Upper lobe of right lung (tissue), 1 donor: ENCODE measurements at regions not wholly inside any gene's neighbourhood (a gene's known extent, or its start where the extent isn't known, plus 50 kb on each side); places are given as distances from the start of the nearest gene placed in this dataset.
"Not testable (repeated sequence)": the region's sequence is repeated elsewhere in the genome, so short reads cannot be mapped to it uniquely, and the experiment has no call there.

Experiments used
- ATAC-seq: fragments of 200-7000 bp; cut with Tn5 transposase; one replicate; pipeline ENCODE4 v1.9.1; 2020; ENCODE audit warnings: mild to moderate bottlenecking, moderate library complexity
- DNase-seq: peaks from one replicate; pipeline ENCODE4 v3.0.0-alpha.2; 2020
- H3K27ac ChIP-seq: fragments of 200-600 bp; one replicate; pipeline ENCODE4 v1.8.0; 2022
- H3K27me3 ChIP-seq: fragments of 200-600 bp; one replicate; pipeline ENCODE4 v1.8.0; 2022; ENCODE audit warnings: mild to moderate bottlenecking
- H3K36me3 ChIP-seq: fragments of 200-600 bp; one replicate; pipeline ENCODE4 v1.8.0; 2022
- H3K4me1 ChIP-seq: fragments of 200-600 bp; one replicate; pipeline ENCODE4 v1.8.0; 2022
- H3K4me3 ChIP-seq: fragments of 200-600 bp; one replicate; pipeline ENCODE4 v1.8.0; 2022; ENCODE audit warnings: mild to moderate bottlenecking
- H3K9me3 ChIP-seq: fragments of 200-600 bp; one replicate; pipeline ENCODE4 v1.8.0; 2022
- CTCF ChIP-seq: fragments of 200-600 bp; IDR thresholded peaks from one replicate; pipeline ENCODE4 v1.8.0; 2022; ENCODE audit warnings: antibody characterized with exemption
- intact Hi-C: fragments of 100-400 bp; cut with DNase I; formaldehyde crosslinking; loops from one replicate; pipeline ENCODE4 v1.11.0; 2022
- donor health status: DM: no; HTN: yes; CAD: no; lungs with severe emphysema.

GRCh38 chr6:78365473-78365872 lies 501.9 kb upstream of the IRAK1BP1 start:
- no peak overlapping the region for H3K27ac ChIP-seq
- H3K27me3 ChIP-seq = no peaks in the 10 kb centered on the region
- H3K4me3 ChIP-seq = no peak overlapping the region
- H3K4me1 ChIP-seq = no peaks in the 10 kb centered on the region
- no peaks in the 10 kb centered on the region for H3K9me3 ChIP-seq
- ATAC-seq (no peak), DNase-seq (no peak)
- H3K36me3 ChIP-seq = no peaks in the 10 kb centered on the region
- TF ChIP-seq CTCF = no peak
- intact Hi-C loops = no loop called here

- ATAC-seq (no peak), DNase-seq (no peak)
- H3K9me3 ChIP-seq = no peaks in the 10 kb centered on the region
- no peaks in the 10 kb centered on the region for H3K4me1 ChIP-seq
- no peaks in the 10 kb centered on the region for H3K27me3 ChIP-seq
- TF ChIP-seq CTCF = no peak
- H3K36me3 ChIP-seq = no peaks in the 10 kb centered on the region
- H3K4me3 ChIP-seq = no peak overlapping the region
- no peak overlapping the region for H3K27ac ChIP-seq
- intact Hi-C loops = no loop called here
These were observed 490.3 kb upstream of the IRAK1BP1 start for GRCh38 chr6:78377056-78377455.

GRCh38 chr6:78379982-78380381 lies 487.4 kb upstream of the IRAK1BP1 start:
- ATAC-seq (no peak), DNase-seq (no peak)
- H3K4me3 ChIP-seq = no peak overlapping the region
- intact Hi-C loops = no loop called here
- H3K9me3 ChIP-seq = peaks cover 4% of the 10 kb centered on the region
- no peak overlapping the region for H3K27ac ChIP-seq
- no peaks in the 10 kb centered on the region for H3K4me1 ChIP-seq
- no peaks in the 10 kb centered on the region for H3K36me3 ChIP-seq
- no peaks in the 10 kb centered on the region for H3K27me3 ChIP-seq
- TF ChIP-seq CTCF = no peak

- Histone ChIP-seq H3K27me3 (no peaks in the 10 kb centered on the region), H3K27ac (no peak overlapping the region), H3K4me3 (no peak overlapping the region), H3K36me3 (no peaks in the 10 kb centered on the region), H3K4me1 (no peaks in the 10 kb centered on the region), H3K9me3 (peaks cover 4% of the 10 kb centered on the region)
- TF ChIP-seq CTCF = no peak
- intact Hi-C loops = no loop called here
- DNase-seq = no peak
- no peak for ATAC-seq
These were observed 486.8 kb upstream of the IRAK1BP1 start for GRCh38 chr6:78380541-78380940.

GRCh38 chr6:78383968-78384367 lies 483.4 kb upstream of the IRAK1BP1 start:
- Histone ChIP-seq H3K4me1 (no peaks in the 10 kb centered on the region), H3K36me3 (no peaks in the 10 kb centered on the region), H3K27ac (no peak overlapping the region), H3K9me3 (peaks cover 9% of the 10 kb centered on the region), H3K27me3 (no peaks in the 10 kb centered on the region), H3K4me3 (no peak overlapping the region)
- intact Hi-C loops = no loop called here
- no peak for DNase-seq
- no peak for TF ChIP-seq CTCF
- no peak for ATAC-seq

GRCh38 chr6:78386854-78387253 lies 480.5 kb upstream of the IRAK1BP1 start:
- H3K27ac ChIP-seq, H3K4me1 ChIP-seq, H3K4me3 ChIP-seq, H3K36me3 ChIP-seq, H3K27me3 ChIP-seq, ATAC-seq, DNase-seq, intact Hi-C loops, H3K9me3 ChIP-seq: not testable (repeated sequence)
